HEK293 (cell line): ENCODE measurements at regions not wholly inside any gene's neighbourhood (a gene's known extent, or its start where the extent isn't known, plus 50 kb on each side); places are given as distances from the start of the nearest gene placed in this dataset.

ENCODE experiments used
- SALL2 ChIP-seq: fragments of 450-650 bp; formaldehyde crosslinking; IDR thresholded peaks from 2 replicates; pipeline ENCODE4 v1.5.0; 2017; ENCODE audit warnings: missing biosample characterization, mild to moderate bottlenecking, missing genetic modification characterization, borderline replicate concordance
- ZBTB11 ChIP-seq: fragments of 450-650 bp; formaldehyde crosslinking; conservative IDR thresholded peaks from 2 replicates; pipeline ENCODE4 v1.5.1; 2016; ENCODE audit warnings: low read depth, missing biosample characterization, missing genetic modification characterization
- ZFP41 ChIP-seq: fragments of 450-650 bp; formaldehyde crosslinking; IDR thresholded peaks from 2 replicates; pipeline ENCODE4 v1.5.1; 2016; ENCODE audit warnings: missing biosample characterization, missing genetic modification characterization, borderline replicate concordance
- ZNF140 ChIP-seq: fragments of 450-650 bp; formaldehyde crosslinking; IDR thresholded peaks from 2 replicates; pipeline ENCODE4 v1.5.1; 2016; ENCODE audit warnings: missing biosample characterization, missing genetic modification characterization
- ZNF292 ChIP-seq: fragments of 450-650 bp; formaldehyde crosslinking; IDR thresholded peaks from 2 replicates; pipeline ENCODE4 v1.5.1; 2016; ENCODE audit warnings: low read depth, missing biosample characterization, missing genetic modification characterization, borderline replicate concordance
- ZNF341 ChIP-seq: fragments of 450-650 bp; formaldehyde crosslinking; IDR thresholded peaks from 2 replicates; pipeline ENCODE4; 2016; ENCODE audit warnings: low read depth, missing biosample characterization, missing genetic modification characterization
- TF ChIP-seq, protein P1 (sequence below): fragments of 450-650 bp; formaldehyde crosslinking; IDR thresholded peaks from 2 replicates; pipeline ENCODE4 v1.5.1; 2016; ENCODE audit warnings: missing biosample characterization, missing genetic modification characterization

GRCh38 chr15:75790631-75791336, 52.5 kb upstream of the UBE2Q2 start:
- TF ChIP-seq ZFP41 (tag by site-specific recombination) (no peak), ZNF140 (no peak), ZBTB11 (tag by site-specific recombination) (no peak), ZNF292 (tag by site-specific recombination) (no peak), ZNF341 (tag by site-specific recombination) (no peak), SALL2 (tag by site-specific recombination) (no peak)
- TF ChIP-seq, protein P1, sequence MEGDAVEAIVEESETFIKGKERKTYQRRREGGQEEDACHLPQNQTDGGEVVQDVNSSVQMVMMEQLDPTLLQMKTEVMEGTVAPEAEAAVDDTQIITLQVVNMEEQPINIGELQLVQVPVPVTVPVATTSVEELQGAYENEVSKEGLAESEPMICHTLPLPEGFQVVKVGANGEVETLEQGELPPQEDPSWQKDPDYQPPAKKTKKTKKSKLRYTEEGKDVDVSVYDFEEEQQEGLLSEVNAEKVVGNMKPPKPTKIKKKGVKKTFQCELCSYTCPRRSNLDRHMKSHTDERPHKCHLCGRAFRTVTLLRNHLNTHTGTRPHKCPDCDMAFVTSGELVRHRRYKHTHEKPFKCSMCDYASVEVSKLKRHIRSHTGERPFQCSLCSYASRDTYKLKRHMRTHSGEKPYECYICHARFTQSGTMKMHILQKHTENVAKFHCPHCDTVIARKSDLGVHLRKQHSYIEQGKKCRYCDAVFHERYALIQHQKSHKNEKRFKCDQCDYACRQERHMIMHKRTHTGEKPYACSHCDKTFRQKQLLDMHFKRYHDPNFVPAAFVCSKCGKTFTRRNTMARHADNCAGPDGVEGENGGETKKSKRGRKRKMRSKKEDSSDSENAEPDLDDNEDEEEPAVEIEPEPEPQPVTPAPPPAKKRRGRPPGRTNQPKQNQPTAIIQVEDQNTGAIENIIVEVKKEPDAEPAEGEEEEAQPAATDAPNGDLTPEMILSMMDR: no peak
